ENCODE measurements at regions not wholly inside any gene's neighbourhood (a gene's known extent, or its start where the extent isn't known, plus 50 kb on each side); places are given as distances from the start of the nearest gene placed in this dataset.
A peak's percentile ranks its signal among the peaks of the same experiment; 100 is the strongest.
"Not testable (repeated sequence)": the region's sequence is repeated elsewhere in the genome, so short reads cannot be mapped to it uniquely, and the experiment has no call there.

- H3K36me3 ChIP-seq; H3K9me3 ChIP-seq; intact Hi-C loops (cut with DNase I); H3K27ac ChIP-seq; H3K4me3 ChIP-seq; DNase-seq (ENCODE audit: low spot score); H3K4me1 ChIP-seq (replicated peaks); H3K27me3 ChIP-seq (replicated peaks; ENCODE audit: insufficient read depth): not testable (repeated sequence)
- 90% methylated on average over 11 of the region's 11 CpGs for WGBS
Measured at GRCh38 chr3:144023543-144023942, 51.9 kb downstream of the DIPK2A start.

GRCh38 chr3:144028798-144029411, 57.3 kb downstream of the DIPK2A start:
- no peak for DNase-seq (ENCODE audit: low spot score)
- H3K36me3 ChIP-seq: no peaks in the 10 kb centered on the region

DNA sequence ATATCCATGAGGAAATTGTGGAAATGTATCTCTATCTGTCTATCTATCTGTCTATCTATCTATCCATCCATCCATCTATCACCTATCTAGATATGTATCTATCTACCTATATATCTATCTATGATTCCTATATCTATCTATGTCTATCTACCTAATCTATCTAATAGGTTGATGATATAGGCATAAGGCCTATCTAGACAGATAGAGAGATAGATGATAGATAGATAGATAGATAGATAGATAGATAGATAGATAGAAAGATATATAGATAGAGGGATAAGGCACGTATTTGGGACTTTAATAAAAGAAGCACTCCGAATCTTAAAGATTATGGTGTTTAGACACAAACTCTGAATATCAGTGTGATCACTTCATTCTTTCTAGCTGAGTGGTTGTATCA, 58.1 kb downstream of the DIPK2A start:
- no peak overlapping the region for H3K4me3 ChIP-seq
- intact Hi-C loops (cut with DNase I): no loop called here
- 95% methylated on average over 2 of the region's 2 CpGs for WGBS
- H3K27me3 ChIP-seq (replicated peaks; ENCODE audit: insufficient read depth): no peaks in the 10 kb centered on the region
- H3K36me3 ChIP-seq: no peaks in the 10 kb centered on the region
- no peaks in the 10 kb centered on the region for H3K9me3 ChIP-seq
- no peak for DNase-seq (ENCODE audit: low spot score)
- no peaks in the 10 kb centered on the region for H3K4me1 ChIP-seq (replicated peaks)
- H3K27ac ChIP-seq: no peak overlapping the region
- no peak for TF ChIP-seq POLR2AphosphoS5 (IDR thresholded peaks at IDR 0.05)
- no peak for TF ChIP-seq CTCF (IDR thresholded peaks at IDR 0.05)
- TF ChIP-seq POLR2A (IDR thresholded peaks at IDR 0.05): no peak

More at GRCh38 chr3:144028798-144029411, 57.3 kb downstream of the DIPK2A start:
- WGBS: 90% methylated on average over 4 of the region's 4 CpGs
- intact Hi-C loops (cut with DNase I): no loop called here
- Histone ChIP-seq H3K9me3 (no peaks in the 10 kb centered on the region), H3K27me3 (replicated peaks; ENCODE audit: insufficient read depth) (no peaks in the 10 kb centered on the region), H3K4me3 (no peak overlapping the region), H3K4me1 (replicated peaks) (no peaks in the 10 kb centered on the region), H3K27ac (no peak overlapping the region)
- TF ChIP-seq CTCF (IDR thresholded peaks at IDR 0.05) (no peak), POLR2AphosphoS5 (IDR thresholded peaks at IDR 0.05) (no peak), POLR2A (IDR thresholded peaks at IDR 0.05) (no peak)

DNA sequence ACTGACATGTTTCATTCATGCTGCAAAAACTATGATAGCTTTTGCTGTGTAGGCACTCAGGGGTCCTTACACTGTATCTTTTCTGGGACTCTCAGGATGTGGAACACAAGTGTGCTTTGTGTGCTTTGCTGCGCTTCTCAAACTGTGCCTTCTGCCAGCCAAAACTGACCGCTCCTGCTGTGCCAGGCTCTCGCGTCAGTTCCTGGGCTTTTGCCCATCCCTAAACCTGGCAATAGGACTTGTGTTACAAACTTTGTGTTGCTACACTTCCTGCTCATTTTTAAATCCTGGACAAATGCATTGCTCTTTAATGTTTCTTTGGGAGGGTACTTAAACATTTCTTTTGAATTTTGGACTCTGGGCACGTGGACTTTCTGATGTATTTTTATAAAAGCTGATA, 60.3 kb downstream of the DIPK2A start:
- intact Hi-C loops (cut with DNase I): no loop called here
- no peaks in the 10 kb centered on the region for H3K36me3 ChIP-seq
- 19% methylated on average over 5 of the region's 5 CpGs for WGBS
- no peaks in the 10 kb centered on the region for H3K27me3 ChIP-seq (replicated peaks; ENCODE audit: insufficient read depth)
- no peak overlapping the region for H3K27ac ChIP-seq
- H3K4me1 ChIP-seq (replicated peaks): no peaks in the 10 kb centered on the region
- no peaks in the 10 kb centered on the region for H3K9me3 ChIP-seq
- DNase-seq (ENCODE audit: low spot score): peak; percentile 70
- no peak overlapping the region for H3K4me3 ChIP-seq
- TF ChIP-seq POLR2AphosphoS5 (IDR thresholded peaks at IDR 0.05) (peak; percentile 56), POLR2A (IDR thresholded peaks at IDR 0.05) (no peak), CTCF (IDR thresholded peaks at IDR 0.05) (no peak)

DNA sequence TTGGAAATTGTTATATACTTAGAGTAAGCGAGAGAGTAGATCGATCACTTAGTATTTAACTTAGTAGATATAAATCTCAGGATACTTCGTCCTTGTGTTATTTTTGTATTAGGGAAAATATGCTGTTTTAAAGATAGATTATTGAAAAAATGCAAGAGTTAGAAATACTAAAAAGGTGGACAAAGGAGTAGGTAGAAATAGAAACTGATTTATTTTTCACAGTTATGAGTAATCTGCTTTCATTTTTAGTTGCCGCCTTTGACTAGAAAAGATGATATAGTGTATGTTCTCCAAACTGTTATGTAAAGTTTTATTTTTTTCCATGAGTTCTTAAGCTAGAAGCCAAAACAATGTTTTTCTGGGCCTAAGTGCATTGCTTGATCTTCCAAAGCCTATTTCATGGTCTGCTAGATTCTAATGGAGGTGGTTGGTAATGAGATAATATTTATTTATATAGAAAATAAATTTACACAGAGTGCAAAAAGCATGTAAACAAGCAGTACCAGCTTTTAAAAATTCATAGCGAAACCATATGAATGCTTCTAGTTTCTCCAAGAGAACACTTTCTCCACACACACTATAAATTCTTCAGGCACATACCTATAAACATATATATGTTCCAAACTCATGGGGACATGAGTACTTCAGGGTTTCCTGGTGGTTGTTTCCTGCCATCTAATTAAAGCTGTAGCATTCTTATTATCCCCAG, 61.1 kb downstream of the DIPK2A start:
- no peak for DNase-seq (ENCODE audit: low spot score)
- Histone ChIP-seq H3K4me1 (replicated peaks) (no peaks in the 10 kb centered on the region), H3K9me3 (no peaks in the 10 kb centered on the region), H3K36me3 (no peaks in the 10 kb centered on the region), H3K4me3 (no peak overlapping the region), H3K27ac (no peak overlapping the region), H3K27me3 (replicated peaks; ENCODE audit: insufficient read depth) (no peaks in the 10 kb centered on the region)
- intact Hi-C loops (cut with DNase I): no loop called here
- 80% methylated on average over 5 of the region's 5 CpGs for WGBS
- TF ChIP-seq POLR2A (IDR thresholded peaks at IDR 0.05) (no peak), POLR2AphosphoS5 (IDR thresholded peaks at IDR 0.05) (no peak), CTCF (IDR thresholded peaks at IDR 0.05) (no peak)
